Limb (tissue), 2 donors: ENCODE measurements at regions not wholly inside any gene's neighbourhood (a gene's known extent, or its start where the extent isn't known, plus 50 kb on each side); places are given as distances from the start of the nearest gene placed in this dataset.
A peak's percentile ranks its signal among the peaks of the same experiment; 100 is the strongest.

Source experiments
- DNase-seq, 2 donors: peaks; one replicate each; pipeline ENCODE4 v3.0.0-alpha.2; 2016; ENCODE audit errors: extremely low spot score in 2 of 2

DNA sequence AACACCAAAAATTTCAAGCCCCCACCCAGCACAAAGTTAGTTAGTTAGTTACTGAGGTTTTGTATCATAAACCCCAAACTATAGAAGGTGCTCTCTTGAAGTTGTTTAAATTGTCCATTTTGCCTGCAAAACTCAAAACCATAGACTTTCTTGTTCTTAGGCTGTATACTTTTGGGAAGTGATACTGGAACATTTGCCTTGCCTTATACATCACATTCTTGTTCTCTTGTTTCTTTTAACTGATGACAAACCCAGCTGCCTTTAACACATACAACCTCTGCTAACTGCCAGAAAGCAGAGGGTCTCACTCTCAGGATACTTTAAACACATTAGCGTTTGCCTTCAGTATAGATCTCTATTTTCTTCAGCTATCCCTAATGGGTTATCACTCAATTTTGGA lies 570.5 kb downstream of the MRPL39 start:
- no peak for DNase-seq

GRCh38 chr21:25031750-25032149 lies 575.5 kb downstream of the MRPL39 start:
- DNase-seq = peak in 1 of 2 donors; percentile 13

- DNase-seq = no peak
Observed at GRCh38 chr21:25029580-25029979, 577.7 kb downstream of the MRPL39 start.

DNA sequence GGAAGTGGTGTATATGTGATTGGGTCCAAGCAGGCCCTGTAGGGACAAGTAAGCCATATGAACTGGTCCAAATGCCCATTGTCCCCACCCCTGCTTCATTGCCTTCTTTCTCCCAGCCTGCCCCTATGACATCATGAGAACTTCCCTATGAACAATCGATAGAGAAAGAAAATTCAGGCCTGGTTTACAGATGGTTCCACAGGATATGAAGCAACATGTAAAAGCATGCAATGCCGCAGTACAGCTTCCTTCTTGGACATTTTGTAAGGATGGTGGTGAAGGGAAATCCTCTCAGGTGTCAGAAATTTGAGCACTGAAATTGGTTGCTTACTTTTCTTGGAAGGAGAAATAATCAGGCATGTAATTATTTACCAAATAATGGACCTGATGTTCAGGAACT lies 581.7 kb downstream of the MRPL39 start:
- no peak for DNase-seq

DNA sequence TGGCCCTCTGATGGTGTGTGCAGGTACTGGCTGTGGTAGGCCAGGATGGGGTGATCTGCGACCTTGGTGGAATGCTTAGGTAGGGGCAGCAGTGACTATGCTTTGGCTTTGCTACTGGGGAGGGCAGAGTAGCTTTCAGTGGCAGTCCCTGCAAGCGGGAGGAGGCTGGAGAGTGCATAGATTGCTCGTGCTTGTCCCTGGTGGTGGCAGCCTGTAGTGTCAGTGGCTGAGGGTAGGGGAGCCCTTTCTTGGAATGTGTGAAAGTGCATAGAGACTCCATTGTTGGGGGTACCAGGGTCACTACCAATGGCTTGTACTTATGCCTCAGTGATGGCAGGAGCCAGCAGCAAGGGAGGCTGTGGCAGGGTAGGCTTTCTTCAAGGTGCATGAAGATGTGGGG lies 582.6 kb downstream of the MRPL39 start:
- no peak for DNase-seq

DNA sequence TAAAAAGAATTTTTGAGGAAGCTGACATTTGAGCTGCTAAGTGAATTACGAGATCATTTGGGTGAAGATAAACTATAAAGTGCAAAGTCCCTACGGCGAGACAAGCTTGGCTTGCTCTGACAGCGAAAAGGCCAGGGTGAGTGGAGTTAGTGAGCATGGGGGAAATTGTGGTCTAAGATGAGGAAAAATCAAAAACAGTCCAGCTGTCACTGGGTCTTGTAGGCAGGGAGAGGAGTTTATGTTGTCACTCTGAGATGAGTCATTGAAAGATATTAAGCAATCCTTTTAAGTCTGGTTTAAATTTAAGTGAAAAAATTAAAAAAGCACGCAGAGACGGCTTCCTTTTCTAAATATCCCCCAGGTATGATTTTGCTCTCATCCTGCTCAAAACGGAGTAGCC lies 601.9 kb downstream of the MRPL39 start:
- no peak for DNase-seq

- no peak for DNase-seq
Observed at GRCh38 chr21:25002676-25003075, 604.6 kb downstream of the MRPL39 start.

- no peak for DNase-seq
Observed at GRCh38 chr21:24995216-24995615, 612.1 kb downstream of the MRPL39 start.

DNA sequence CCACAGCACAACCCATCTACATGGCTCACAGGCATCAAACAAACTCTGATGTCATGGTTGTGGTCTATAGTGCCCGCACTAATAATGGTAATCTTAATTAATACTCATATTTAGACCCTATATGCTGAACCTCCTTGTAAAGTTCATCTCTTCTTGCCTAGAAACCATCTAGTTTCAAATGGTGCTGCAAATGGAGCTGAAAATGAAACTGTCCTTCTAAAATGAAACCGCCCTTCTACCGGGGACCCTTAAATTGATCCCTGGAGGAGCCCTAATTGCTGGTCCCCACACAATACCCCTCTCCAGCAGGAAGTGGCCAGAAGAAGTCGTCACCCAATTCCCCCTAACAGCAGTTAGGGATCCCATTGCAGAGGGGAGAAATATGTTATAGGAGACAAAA lies 612.6 kb downstream of the MRPL39 start:
- no peak for DNase-seq

- no peak for DNase-seq
Observed at GRCh38 chr21:24989516-24989915, 617.8 kb downstream of the MRPL39 start.

DNA sequence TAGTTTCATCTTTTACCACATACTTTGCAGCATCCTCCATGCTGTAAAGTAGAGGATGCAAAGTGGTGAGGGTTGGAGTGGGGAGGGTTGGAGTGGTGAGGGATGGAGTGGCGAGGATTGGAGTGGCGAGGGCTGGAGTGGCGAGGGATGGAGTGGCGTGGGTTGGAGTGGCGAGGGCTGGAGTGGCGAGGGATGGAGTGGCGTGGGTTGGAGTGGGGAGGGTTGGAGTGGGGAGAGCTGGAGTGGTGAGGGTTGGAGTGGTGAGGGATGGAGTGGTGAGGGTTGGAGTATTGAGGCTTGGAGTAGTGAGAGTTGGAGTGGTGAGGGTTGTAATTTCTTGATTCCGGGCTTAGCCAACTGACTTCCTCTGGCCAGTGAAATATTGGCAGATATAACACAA lies 618.3 kb downstream of the MRPL39 start:
- DNase-seq = peak in 1 of 2 donors; percentile 48

DNA sequence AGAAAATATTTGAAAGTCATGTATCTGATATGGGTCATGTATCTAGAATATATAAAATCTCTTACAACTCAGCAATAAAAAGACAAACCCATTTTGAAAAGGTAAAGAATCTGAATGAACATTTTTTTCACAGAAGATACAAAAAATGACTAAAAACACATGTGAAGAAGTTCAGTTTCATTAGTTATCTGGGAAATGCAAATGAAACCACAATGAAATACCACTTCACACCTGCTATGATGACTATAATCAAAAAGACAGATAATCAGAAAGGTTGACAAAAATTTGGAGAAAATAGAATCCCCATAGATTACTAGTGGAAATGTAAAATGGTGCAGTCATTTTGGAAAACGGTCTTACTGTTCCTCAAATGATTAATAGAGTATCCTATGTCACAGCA lies 631.0 kb downstream of the MRPL39 start:
- DNase-seq = no peak

DNA sequence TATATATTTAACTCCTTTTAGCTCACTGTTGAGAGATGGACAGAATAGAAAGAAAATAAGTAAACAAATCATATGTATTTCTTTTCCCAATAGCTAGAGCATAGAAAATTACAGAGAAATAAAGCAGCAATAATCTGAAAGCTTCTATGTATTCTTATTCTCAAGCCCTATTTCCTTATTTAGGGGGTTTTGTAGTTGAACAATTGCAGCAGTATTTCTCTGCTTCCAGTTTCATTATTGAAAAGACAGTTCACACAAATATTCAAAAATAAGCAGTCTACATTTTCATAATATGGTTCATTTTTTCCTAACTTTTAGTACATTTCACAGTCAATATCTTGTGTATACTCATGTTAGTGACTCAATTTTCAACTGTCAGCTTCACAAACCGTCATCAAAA lies 638.2 kb downstream of the MRPL39 start:
- DNase-seq = no peak

DNA sequence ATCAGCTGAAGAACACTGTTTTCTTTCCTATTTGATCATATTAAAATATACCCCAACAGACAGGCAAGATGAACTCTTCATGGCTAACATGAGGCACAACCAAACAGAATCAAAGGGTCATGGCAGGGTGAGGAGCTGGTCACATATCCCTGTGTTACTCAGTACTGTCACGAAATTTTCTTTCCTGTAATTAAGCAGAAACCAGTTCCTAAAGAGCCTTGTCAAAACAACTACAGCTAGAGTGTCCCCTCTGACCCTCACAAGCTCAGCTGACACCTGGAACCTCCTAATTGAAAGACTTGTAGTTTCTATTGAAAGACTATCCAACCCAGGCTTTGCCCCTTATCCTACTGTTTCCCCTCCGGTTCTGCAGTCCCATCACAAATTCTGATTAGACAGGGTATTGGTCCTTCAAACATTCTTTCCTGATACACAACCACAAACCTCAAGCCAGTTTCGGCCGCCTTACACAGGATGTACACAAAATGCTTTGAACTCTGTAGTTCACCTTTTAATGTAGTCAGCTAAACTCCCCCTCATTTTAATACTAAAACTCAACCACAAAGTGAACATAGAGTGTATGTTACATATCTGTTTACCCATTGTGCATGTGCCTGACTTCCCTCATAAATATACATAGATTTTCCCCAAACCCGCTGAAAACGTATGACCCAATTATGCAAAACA lies 651.9 kb downstream of the MRPL39 start:
- DNase-seq = no peak

- no peak for DNase-seq
Observed at GRCh38 chr21:24948186-24948585, 659.1 kb downstream of the MRPL39 start.

DNA sequence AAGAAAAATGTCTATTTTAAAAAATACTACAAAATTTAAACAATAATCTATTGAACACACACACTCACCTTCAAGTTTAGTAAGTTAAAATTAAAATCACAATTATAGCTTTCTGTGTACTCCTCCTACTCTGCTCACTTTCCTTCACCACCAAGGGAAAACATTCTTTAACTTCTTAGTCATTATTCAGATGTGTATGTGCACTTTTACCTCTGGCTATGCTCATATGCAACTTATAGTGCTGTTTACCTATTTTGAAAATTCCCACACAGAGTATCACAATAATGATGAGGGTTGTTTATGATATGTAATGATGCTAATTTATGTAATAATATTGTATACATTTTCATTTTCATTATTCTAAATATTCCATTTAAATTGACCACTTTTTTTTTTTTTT lies 661.4 kb downstream of the MRPL39 start:
- no peak for DNase-seq

GRCh38 chr21:24941316-24942185 lies 665.7 kb downstream of the MRPL39 start:
- DNase-seq = peak in 1 of 2 donors; percentile 6

GRCh38 chr21:24939291-24939690 lies 668.0 kb downstream of the MRPL39 start:
- peak in 1 of 2 donors; percentile 2 for DNase-seq

GRCh38 chr21:24938573-24938972 lies 668.7 kb downstream of the MRPL39 start:
- no peak for DNase-seq

- DNase-seq = no peak
Observed at GRCh38 chr21:24935991-24936390, 671.3 kb downstream of the MRPL39 start.

DNA sequence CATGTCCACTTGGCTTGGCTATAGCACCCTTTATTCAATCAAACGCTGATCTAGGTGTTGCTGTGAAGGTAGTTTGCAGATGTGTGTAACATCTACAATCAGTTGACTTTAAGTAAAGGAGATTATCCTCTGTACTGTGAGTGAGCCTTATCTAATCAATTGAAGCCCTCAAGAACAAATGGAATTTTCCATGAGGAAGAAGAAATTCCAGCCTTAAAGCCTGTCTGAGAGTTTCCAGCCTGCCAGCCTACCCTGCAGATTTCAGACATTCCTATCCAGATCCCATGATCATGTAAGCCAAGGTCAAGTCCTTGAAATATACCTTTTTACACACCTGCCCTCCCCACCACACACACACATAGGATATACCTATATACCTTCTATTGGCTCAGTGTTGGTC lies 696.7 kb downstream of the MRPL39 start:
- DNase-seq = no peak

- DNase-seq = no peak
Observed at GRCh38 chr21:24903994-24904635, 703.2 kb downstream of the MRPL39 start.
